Upper lobe of right lung (tissue), 1 donor: ENCODE measurements at regions not wholly inside any gene's neighbourhood (a gene's known extent, or its start where the extent isn't known, plus 50 kb on each side); places are given as distances from the start of the nearest gene placed in this dataset.
A peak's percentile ranks its signal among the peaks of the same experiment; 100 is the strongest.

ENCODE experiments used
- ATAC-seq: fragments of 200-7000 bp; cut with Tn5 transposase; one replicate; pipeline ENCODE4 v1.9.1; 2020; ENCODE audit warnings: mild to moderate bottlenecking, moderate library complexity
- DNase-seq: peaks from one replicate; pipeline ENCODE4 v3.0.0-alpha.2; 2020
- H3K27ac ChIP-seq: fragments of 200-600 bp; one replicate; pipeline ENCODE4 v1.8.0; 2022
- H3K27me3 ChIP-seq: fragments of 200-600 bp; one replicate; pipeline ENCODE4 v1.8.0; 2022; ENCODE audit warnings: mild to moderate bottlenecking
- H3K36me3 ChIP-seq: fragments of 200-600 bp; one replicate; pipeline ENCODE4 v1.8.0; 2022
- H3K4me1 ChIP-seq: fragments of 200-600 bp; one replicate; pipeline ENCODE4 v1.8.0; 2022
- H3K4me3 ChIP-seq: fragments of 200-600 bp; one replicate; pipeline ENCODE4 v1.8.0; 2022; ENCODE audit warnings: mild to moderate bottlenecking
- H3K9me3 ChIP-seq: fragments of 200-600 bp; one replicate; pipeline ENCODE4 v1.8.0; 2022
- intact Hi-C: fragments of 100-400 bp; cut with DNase I; formaldehyde crosslinking; loops from one replicate; pipeline ENCODE4 v1.11.0; 2022
- TF ChIP-seq, protein P1 (sequence below): fragments of 200-600 bp; IDR thresholded peaks from one replicate; pipeline ENCODE4 v1.8.0; 2022; ENCODE audit warnings: antibody characterized with exemption
- donor health status: DM: no; HTN: yes; CAD: no; lungs with severe emphysema.

GRCh38 chr2:236743039-236743920 lies 173.7 kb downstream of the ACKR3 start:
- no peak overlapping the region for H3K4me3 ChIP-seq
- peaks cover 14% of the 10 kb centered on the region for H3K4me1 ChIP-seq
- TF ChIP-seq, protein P1, sequence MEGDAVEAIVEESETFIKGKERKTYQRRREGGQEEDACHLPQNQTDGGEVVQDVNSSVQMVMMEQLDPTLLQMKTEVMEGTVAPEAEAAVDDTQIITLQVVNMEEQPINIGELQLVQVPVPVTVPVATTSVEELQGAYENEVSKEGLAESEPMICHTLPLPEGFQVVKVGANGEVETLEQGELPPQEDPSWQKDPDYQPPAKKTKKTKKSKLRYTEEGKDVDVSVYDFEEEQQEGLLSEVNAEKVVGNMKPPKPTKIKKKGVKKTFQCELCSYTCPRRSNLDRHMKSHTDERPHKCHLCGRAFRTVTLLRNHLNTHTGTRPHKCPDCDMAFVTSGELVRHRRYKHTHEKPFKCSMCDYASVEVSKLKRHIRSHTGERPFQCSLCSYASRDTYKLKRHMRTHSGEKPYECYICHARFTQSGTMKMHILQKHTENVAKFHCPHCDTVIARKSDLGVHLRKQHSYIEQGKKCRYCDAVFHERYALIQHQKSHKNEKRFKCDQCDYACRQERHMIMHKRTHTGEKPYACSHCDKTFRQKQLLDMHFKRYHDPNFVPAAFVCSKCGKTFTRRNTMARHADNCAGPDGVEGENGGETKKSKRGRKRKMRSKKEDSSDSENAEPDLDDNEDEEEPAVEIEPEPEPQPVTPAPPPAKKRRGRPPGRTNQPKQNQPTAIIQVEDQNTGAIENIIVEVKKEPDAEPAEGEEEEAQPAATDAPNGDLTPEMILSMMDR = no peak
- ATAC-seq (no peak), DNase-seq (no peak)
- no peaks in the 10 kb centered on the region for H3K9me3 ChIP-seq
- H3K27me3 ChIP-seq = no peaks in the 10 kb centered on the region
- H3K27ac ChIP-seq = no peak overlapping the region
- intact Hi-C loops = no loop called here
- no peaks in the 10 kb centered on the region for H3K36me3 ChIP-seq

DNA sequence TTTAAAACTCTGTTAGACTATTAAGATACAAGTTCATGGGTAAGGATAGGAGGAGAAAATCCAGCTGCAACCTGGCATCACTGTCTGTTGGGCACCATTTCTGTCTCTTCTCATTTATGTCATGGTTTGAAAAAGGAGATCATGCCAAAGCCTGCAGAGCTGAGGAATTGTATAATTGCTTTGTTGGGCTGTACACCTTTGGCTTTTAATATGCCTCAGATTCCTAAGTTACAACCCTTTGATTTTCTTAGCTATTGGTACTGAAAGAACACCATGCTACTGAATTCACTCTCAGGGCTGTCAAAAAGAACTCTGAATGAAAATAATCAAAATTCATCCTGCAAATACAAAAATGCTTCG lies 174.3 kb downstream of the ACKR3 start:
- Histone ChIP-seq H3K36me3 (no peaks in the 10 kb centered on the region), H3K27ac (no peak overlapping the region), H3K4me3 (no peak overlapping the region), H3K27me3 (no peaks in the 10 kb centered on the region), H3K4me1 (peaks cover 19% of the 10 kb centered on the region), H3K9me3 (no peaks in the 10 kb centered on the region)
- DNase-seq = no peak
- intact Hi-C loops = no loop called here
- TF ChIP-seq, protein P1 = no peak
- no peak for ATAC-seq

DNA sequence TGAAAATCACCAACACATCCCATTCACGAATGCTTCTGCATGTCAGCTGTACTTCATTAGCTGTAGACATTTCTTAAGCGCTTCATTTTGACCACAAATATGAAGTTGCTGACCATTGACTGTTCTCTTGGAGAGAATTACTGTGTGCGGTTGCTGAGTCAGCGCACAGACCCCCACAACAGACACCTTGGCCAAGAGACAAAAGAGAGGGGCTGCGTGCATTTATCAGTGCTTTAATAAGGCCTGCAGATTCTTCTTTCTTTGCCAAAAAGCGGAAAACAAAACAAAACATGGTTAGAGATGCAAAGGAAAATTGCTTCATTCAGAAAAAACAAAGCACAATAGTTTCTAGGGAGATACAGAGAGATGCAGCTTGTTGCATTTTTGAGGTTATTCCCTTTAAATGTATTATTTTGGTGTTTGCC lies 174.7 kb downstream of the ACKR3 start:
- no peak for ATAC-seq
- Histone ChIP-seq H3K36me3 (no peaks in the 10 kb centered on the region), H3K4me1 (peaks cover 22% of the 10 kb centered on the region), H3K27me3 (no peaks in the 10 kb centered on the region), H3K9me3 (no peaks in the 10 kb centered on the region), H3K27ac (no peak overlapping the region), H3K4me3 (no peak overlapping the region)
- TF ChIP-seq, protein P1 = no peak
- DNase-seq = no peak
- intact Hi-C loops = no loop called here

GRCh38 chr2:236744716-236745115 lies 175.1 kb downstream of the ACKR3 start:
- no peak for DNase-seq
- intact Hi-C loops = no loop called here
- Histone ChIP-seq H3K27ac (no peak overlapping the region), H3K9me3 (no peaks in the 10 kb centered on the region), H3K36me3 (no peaks in the 10 kb centered on the region), H3K4me1 (peaks cover 22% of the 10 kb centered on the region), H3K27me3 (no peaks in the 10 kb centered on the region), H3K4me3 (no peak overlapping the region)
- ATAC-seq = no peak
- TF ChIP-seq, protein P1 = no peak

GRCh38 chr2:236745420-236746210 lies 176.0 kb downstream of the ACKR3 start:
- H3K9me3 ChIP-seq = no peaks in the 10 kb centered on the region
- TF ChIP-seq, protein P1 = no peak
- H3K36me3 ChIP-seq = no peaks in the 10 kb centered on the region
- ATAC-seq (peak; percentile 77), DNase-seq (no peak)
- no peak overlapping the region for H3K27ac ChIP-seq
- H3K4me1 ChIP-seq = peaks cover 22% of the 10 kb centered on the region
- intact Hi-C loops = no loop called here
- no peak overlapping the region for H3K4me3 ChIP-seq
- no peaks in the 10 kb centered on the region for H3K27me3 ChIP-seq
